Ascending aorta (tissue), 2 donors: ENCODE measurements at regions not wholly inside any gene's neighbourhood (a gene's known extent, or its start where the extent isn't known, plus 50 kb on each side); places are given as distances from the start of the nearest gene placed in this dataset.

ENCODE experiments used
- DNase-seq, 2 donors: peaks; one replicate each; pipeline ENCODE4 v3.0.0-alpha.2; 2019; ENCODE audit warnings: low spot score in 2 of 2
- H3K27ac ChIP-seq, 2 donors: fragments of 200-600 bp; sonication (generic); one replicate each; pipeline ENCODE4 v1.5.1; 2016 to 2017; ENCODE audit warnings: mild to moderate bottlenecking in 1 of 2
- H3K27me3 ChIP-seq: fragments of 200-600 bp; sonication (generic); one replicate; pipeline ENCODE4 v1.5.1; 2017
- H3K36me3 ChIP-seq, 2 donors: fragments of 200-600 bp; sonication (generic); one replicate each; pipeline ENCODE4 v1.5.1; 2016
- H3K4me1 ChIP-seq, 2 donors: fragments of 200-600 bp; sonication (generic); one replicate each; pipeline ENCODE4 v1.5.1; 2016 to 2017; ENCODE audit warnings: mild to moderate bottlenecking in 1 of 2
- H3K4me3 ChIP-seq, 2 donors: fragments of 200-600 bp; sonication (generic); one replicate each; pipeline ENCODE4 v1.5.1; 2016 to 2017; ENCODE audit warnings: mild to moderate bottlenecking in 1 of 2
- H3K9me3 ChIP-seq, 2 donors: fragments of 200-600 bp; sonication (generic); one replicate each; pipeline ENCODE4 v1.5.1; 2016
- intact Hi-C: fragments of 100-400 bp; cut with DNase I; formaldehyde crosslinking; loops from one replicate; pipeline ENCODE4 v1.15.1; 2023
- TF ChIP-seq, protein P1 (sequence below), 3 experiments: fragments of 200-600 bp in 2 of 3; fragments of 450-650 bp in 1 of 3; sonication (generic) in 2 of 3; IDR thresholded peaks; one replicate each; pipeline ENCODE4 v1.5.1; 2016 to 2019; ENCODE audit warnings: antibody characterized with exemption in 3 of 3, mild to moderate bottlenecking in 1 of 3, moderate library complexity in 1 of 3

DNA sequence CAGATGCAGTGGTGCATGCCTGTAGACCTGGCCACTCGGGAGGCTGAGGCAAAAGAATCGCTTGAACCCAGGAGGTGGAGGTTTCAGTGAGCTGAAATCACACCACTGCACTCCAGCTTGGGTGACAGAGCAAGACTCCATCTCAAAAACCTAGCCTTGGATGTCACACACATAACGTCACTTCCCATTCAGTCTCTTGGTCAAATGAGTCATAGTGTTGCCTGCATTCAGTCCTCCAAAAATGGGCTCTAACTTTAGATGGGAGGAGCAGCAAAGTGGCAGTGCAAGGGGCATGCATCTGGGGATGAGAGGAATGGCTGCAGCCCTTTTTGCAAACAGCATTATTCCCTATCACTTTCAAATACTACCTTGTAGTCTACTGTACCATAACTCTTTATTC, 62.9 kb upstream of the AGBL1 start:
- TF ChIP-seq, protein P1, sequence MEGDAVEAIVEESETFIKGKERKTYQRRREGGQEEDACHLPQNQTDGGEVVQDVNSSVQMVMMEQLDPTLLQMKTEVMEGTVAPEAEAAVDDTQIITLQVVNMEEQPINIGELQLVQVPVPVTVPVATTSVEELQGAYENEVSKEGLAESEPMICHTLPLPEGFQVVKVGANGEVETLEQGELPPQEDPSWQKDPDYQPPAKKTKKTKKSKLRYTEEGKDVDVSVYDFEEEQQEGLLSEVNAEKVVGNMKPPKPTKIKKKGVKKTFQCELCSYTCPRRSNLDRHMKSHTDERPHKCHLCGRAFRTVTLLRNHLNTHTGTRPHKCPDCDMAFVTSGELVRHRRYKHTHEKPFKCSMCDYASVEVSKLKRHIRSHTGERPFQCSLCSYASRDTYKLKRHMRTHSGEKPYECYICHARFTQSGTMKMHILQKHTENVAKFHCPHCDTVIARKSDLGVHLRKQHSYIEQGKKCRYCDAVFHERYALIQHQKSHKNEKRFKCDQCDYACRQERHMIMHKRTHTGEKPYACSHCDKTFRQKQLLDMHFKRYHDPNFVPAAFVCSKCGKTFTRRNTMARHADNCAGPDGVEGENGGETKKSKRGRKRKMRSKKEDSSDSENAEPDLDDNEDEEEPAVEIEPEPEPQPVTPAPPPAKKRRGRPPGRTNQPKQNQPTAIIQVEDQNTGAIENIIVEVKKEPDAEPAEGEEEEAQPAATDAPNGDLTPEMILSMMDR (IDR thresholded peaks at IDR 0.05): no peak
- Histone ChIP-seq H3K9me3 (no peaks in the 10 kb centered on the region), H3K36me3 (no peaks in the 10 kb centered on the region), H3K4me1 (no peaks in the 10 kb centered on the region), H3K27ac (no peak overlapping the region), H3K27me3 (no peaks in the 10 kb centered on the region), H3K4me3 (no peak overlapping the region)
- DNase-seq: no peak
- intact Hi-C loops: no loop called here

DNA sequence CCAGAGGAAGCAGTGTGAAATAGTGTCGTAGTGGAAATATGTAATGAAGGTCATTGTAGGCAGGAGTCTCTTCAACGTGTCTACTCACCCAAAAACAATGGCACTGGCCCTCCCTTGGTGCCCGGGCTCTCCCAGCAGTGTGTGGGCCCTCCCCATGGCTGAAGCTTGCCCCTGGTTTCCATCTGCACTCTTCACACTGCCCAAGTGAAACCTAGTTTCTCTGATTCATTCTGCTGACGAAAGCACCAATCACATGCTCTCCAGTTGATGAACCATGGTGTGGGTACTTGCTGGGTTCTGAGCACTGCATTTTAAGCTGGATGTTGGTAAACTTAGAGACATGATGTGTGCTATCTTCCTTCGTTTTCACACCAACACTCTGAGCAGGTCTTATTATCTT, 61.0 kb upstream of the AGBL1 start:
- H3K4me3 ChIP-seq: no peak overlapping the region
- intact Hi-C loops: no loop called here
- TF ChIP-seq, protein P1 (IDR thresholded peaks at IDR 0.05): no peak
- H3K4me1 ChIP-seq: peaks cover 0 to 2% of the 10 kb centered on the region in 2 donors
- no peaks in the 10 kb centered on the region for H3K36me3 ChIP-seq
- H3K9me3 ChIP-seq: no peaks in the 10 kb centered on the region
- no peak overlapping the region for H3K27ac ChIP-seq
- DNase-seq: no peak
- H3K27me3 ChIP-seq: no peaks in the 10 kb centered on the region

DNA sequence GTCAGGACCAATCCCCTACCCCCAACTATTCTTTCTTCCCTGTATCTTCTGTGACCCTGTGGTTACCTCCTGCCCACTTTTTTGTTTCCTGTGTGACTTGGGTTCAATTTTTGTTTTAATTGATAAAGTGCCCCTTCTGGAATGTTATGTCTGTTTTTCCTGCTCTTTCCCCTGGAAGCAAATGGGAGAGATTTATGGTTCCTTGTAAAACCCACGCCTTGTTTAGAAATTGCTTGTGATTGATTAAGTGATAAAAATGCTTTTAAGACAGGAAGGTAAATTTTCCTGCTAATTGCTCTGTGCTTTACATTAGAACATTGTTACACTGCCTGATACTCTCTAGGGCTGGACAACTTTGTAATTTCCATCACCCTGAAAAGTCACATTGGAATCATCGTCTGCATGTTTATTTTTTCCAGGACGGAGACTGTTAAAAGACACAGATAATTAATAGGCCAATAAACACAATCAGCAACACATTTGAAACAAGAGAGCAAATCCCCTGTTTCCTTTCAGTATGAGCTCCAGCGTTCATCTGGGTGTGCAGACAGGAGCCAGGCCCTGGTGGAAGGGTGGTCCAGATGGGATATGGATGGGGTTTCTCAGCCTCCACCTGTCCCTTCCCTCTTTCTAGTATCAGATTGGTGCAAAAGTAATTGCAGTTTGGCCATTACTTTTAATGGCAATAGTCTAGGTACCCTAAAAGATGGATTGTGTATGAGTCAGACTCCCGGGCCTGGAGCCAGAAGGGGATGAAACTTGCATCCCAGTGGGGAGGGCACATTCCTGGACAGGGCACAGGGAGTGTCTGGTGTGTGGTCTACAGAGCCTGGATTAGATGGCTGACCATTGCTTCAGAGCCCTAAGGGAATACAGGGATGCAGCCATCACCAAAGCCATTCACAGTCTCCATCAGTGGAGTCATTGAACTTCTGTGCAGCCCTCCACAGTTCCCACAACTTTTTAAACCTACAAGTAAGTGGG, 58.1 kb upstream of the AGBL1 start:
- H3K36me3 ChIP-seq: no peaks in the 10 kb centered on the region
- H3K27ac ChIP-seq: no peak overlapping the region
- no peaks in the 10 kb centered on the region for H3K27me3 ChIP-seq
- TF ChIP-seq, protein P1 (IDR thresholded peaks at IDR 0.05): no peak
- intact Hi-C loops: no loop called here
- DNase-seq: no peak
- peaks cover 0 to 2% of the 10 kb centered on the region in 2 donors for H3K4me1 ChIP-seq
- H3K4me3 ChIP-seq: no peak overlapping the region
- no peaks in the 10 kb centered on the region for H3K9me3 ChIP-seq

DNA sequence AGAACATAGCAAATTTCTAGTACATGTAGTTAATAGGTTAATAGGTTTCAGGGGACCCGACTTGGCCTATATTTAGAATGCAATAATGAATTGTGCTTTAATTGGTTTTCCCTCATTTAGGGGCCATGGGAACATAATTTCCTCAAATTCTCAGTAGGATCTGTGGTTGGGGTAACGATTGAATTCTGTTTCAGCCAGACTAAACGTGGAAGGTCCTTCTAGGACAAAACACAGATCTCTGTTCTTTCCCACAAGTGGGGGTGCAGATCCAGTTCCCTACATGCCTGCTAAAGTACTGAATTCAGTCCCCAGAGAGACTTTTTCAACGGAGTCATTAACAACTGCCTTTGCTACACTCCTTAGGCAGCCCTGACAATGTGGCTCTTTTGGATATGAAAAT, 50.7 kb upstream of the AGBL1 start:
- intact Hi-C loops: no loop called here
- H3K4me3 ChIP-seq: no peak overlapping the region
- no peak overlapping the region for H3K27ac ChIP-seq
- no peaks in the 10 kb centered on the region for H3K27me3 ChIP-seq
- no peaks in the 10 kb centered on the region for H3K9me3 ChIP-seq
- H3K36me3 ChIP-seq: no peaks in the 10 kb centered on the region
- no peaks in the 10 kb centered on the region for H3K4me1 ChIP-seq
- TF ChIP-seq, protein P1 (IDR thresholded peaks at IDR 0.05): no peak
- no peak for DNase-seq
